ENCODE measurements at regions not wholly inside any gene's neighbourhood (a gene's known extent, or its start where the extent isn't known, plus 50 kb on each side); places are given as distances from the start of the nearest gene placed in this dataset.

GRCh38 chr14:58826845-58827686 lies 189.3 kb downstream of the DACT1 start:
- H3K9me3 ChIP-seq, result no peaks in the 10 kb centered on the region
- no peaks in the 10 kb centered on the region for H3K4me1 ChIP-seq
- H3K27me3 ChIP-seq, result no peaks in the 10 kb centered on the region
- no peak overlapping the region for H3K4me3 ChIP-seq
- intact Hi-C loops (cut with DNase I), result no loop called here
- H3K27ac ChIP-seq, result no peak overlapping the region
- H3K36me3 ChIP-seq, result no peaks in the 10 kb centered on the region
- TF ChIP-seq CTCF (IDR thresholded peaks at IDR 0.05) (peak in 2 of 6 experiments; percentile 22 to 35), POLR2A (IDR thresholded peaks at IDR 0.05) (no peak)
- WGBS, 2 donors, result 79 to 85% methylated on average over 9 of the region's 9 CpGs
- no peak for DNase-seq

GRCh38 chr14:58828298-58828697 lies 190.5 kb downstream of the DACT1 start:
- Histone ChIP-seq H3K27me3 (no peaks in the 10 kb centered on the region), H3K27ac (no peak overlapping the region), H3K36me3 (no peaks in the 10 kb centered on the region), H3K4me1 (no peaks in the 10 kb centered on the region), H3K4me3 (no peak overlapping the region), H3K9me3 (no peaks in the 10 kb centered on the region)
- intact Hi-C loops (cut with DNase I), result no loop called here
- TF ChIP-seq POLR2A (IDR thresholded peaks at IDR 0.05) (no peak), CTCF (IDR thresholded peaks at IDR 0.05) (no peak)
- WGBS, 2 donors, result 94 to 95% methylated on average over 10 to 14 of the region's 15 CpGs
- no peak for DNase-seq

GRCh38 chr14:58829594-58829993 lies 191.8 kb downstream of the DACT1 start:
- no peaks in the 10 kb centered on the region for H3K27me3 ChIP-seq
- intact Hi-C loops (cut with DNase I), result no loop called here
- H3K27ac ChIP-seq, result no peak overlapping the region
- no peak overlapping the region for H3K4me3 ChIP-seq
- TF ChIP-seq CTCF (IDR thresholded peaks at IDR 0.05) (no peak), POLR2A (IDR thresholded peaks at IDR 0.05) (no peak)
- WGBS, 2 donors, result 37 to 38% methylated on average over 3 of the region's 3 CpGs
- DNase-seq, result no peak
- no peaks in the 10 kb centered on the region for H3K36me3 ChIP-seq
- no peaks in the 10 kb centered on the region for H3K9me3 ChIP-seq
- no peaks in the 10 kb centered on the region for H3K4me1 ChIP-seq

- no peak for DNase-seq
- intact Hi-C loops (cut with DNase I), result no loop called here
- H3K36me3 ChIP-seq, result no peaks in the 10 kb centered on the region
- TF ChIP-seq POLR2A (IDR thresholded peaks at IDR 0.05) (no peak), CTCF (IDR thresholded peaks at IDR 0.05) (no peak)
- no peaks in the 10 kb centered on the region for H3K9me3 ChIP-seq
- H3K4me3 ChIP-seq, result no peak overlapping the region
- H3K27me3 ChIP-seq, result no peaks in the 10 kb centered on the region
- 67 to 75% methylated on average over 2 of the region's 2 CpGs for WGBS, 2 donors
- no peaks in the 10 kb centered on the region for H3K4me1 ChIP-seq
- no peak overlapping the region for H3K27ac ChIP-seq
These were observed 192.4 kb downstream of the DACT1 start for GRCh38 chr14:58830121-58830520.

- Histone ChIP-seq H3K27me3 (no peaks in the 10 kb centered on the region), H3K4me3 (no peak overlapping the region), H3K36me3 (no peaks in the 10 kb centered on the region), H3K4me1 (no peaks in the 10 kb centered on the region), H3K27ac (no peak overlapping the region), H3K9me3 (no peaks in the 10 kb centered on the region)
- TF ChIP-seq CTCF (IDR thresholded peaks at IDR 0.05) (no peak), POLR2A (IDR thresholded peaks at IDR 0.05) (no peak)
- DNase-seq, result no peak
- 16 to 24% methylated on average over 3 of the region's 3 CpGs for WGBS, 2 donors
- intact Hi-C loops (cut with DNase I), result no loop called here
These were observed 194.3 kb downstream of the DACT1 start for GRCh38 chr14:58832095-58832521.
